Central memory CD8-positive, alpha-beta T cell (primary cell): ENCODE measurements at regions not wholly inside any gene's neighbourhood (a gene's known extent, or its start where the extent isn't known, plus 50 kb on each side); places are given as distances from the start of the nearest gene placed in this dataset.
"Not testable (repeated sequence)": the region's sequence is repeated elsewhere in the genome, so short reads cannot be mapped to it uniquely, and the experiment has no call there.

Experiments used
- ATAC-seq: fragments of 150-1000 bp; cut with Tn5 transposase; replicated peaks from 2 replicates; pipeline ENCODE4 v1.10.0; 2022; ENCODE audit warnings: mild to moderate bottlenecking, moderate FRiP score, moderate number of reproducible peaks; ENCODE audit not compliant: poor library complexity, severe bottlenecking; ENCODE audit errors: extremely low read depth
- DNase-seq, 2 donors: peaks; one replicate each; pipeline ENCODE4 v3.0.0; 2021; ENCODE audit warnings: low spot score in 2 of 2
- H3K27ac Mint-ChIP-seq: one replicate; pipeline ENCODE4 v1.8.0; 2022; ENCODE audit warnings: low read depth, mild to moderate bottlenecking, moderate library complexity, mixed read lengths
- H3K27me3 Mint-ChIP-seq: one replicate; pipeline ENCODE4 v1.8.0; 2022; ENCODE audit warnings: mixed read lengths
- H3K36me3 Mint-ChIP-seq: one replicate; pipeline ENCODE4 v1.8.0; 2022; ENCODE audit warnings: mild to moderate bottlenecking, moderate library complexity, mixed read lengths; ENCODE audit not compliant: insufficient read depth
- H3K4me1 Mint-ChIP-seq: one replicate; pipeline ENCODE4 v1.8.0; 2022; ENCODE audit warnings: mixed read lengths
- H3K4me3 Mint-ChIP-seq: one replicate; pipeline ENCODE4 v1.8.0; 2022; ENCODE audit warnings: mild to moderate bottlenecking, moderate library complexity, mixed read lengths
- H3K9me3 Mint-ChIP-seq: one replicate; pipeline ENCODE4 v1.8.0; 2022; ENCODE audit warnings: mixed read lengths

- DNase-seq (no peak), ATAC-seq (no peak)
- Mint-ChIP-seq H3K36me3 (no peaks in the 10 kb centered on the region), H3K4me3 (no peak overlapping the region), H3K27me3 (no peaks in the 10 kb centered on the region), H3K4me1 (no peaks in the 10 kb centered on the region), H3K9me3 (peaks cover 11% of the 10 kb centered on the region), H3K27ac (no peak overlapping the region)
Observed at GRCh38 chr6:50543666-50544065, 169.7 kb upstream of the TFAP2D start.

DNA sequence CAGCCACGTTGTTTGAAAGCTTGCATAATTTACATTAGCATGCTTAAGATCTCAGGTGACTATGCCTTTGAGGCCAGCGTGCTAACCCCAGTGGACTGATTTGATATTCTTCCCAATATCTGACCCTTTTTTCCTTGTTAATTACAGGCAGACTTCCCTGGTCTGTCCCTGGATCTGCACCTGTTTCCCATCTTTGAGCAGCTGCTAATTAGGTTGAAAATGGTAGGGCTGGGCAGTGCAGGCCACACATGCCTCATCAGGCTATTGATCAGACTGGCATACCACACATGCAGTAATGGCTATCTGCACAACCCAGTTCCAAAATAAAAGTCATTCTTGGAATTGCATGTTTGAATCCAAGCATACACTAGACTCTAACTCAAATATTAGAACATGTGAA, 164.3 kb upstream of the TFAP2D start:
- peaks cover 12% of the 10 kb centered on the region for H3K9me3 Mint-ChIP-seq
- no peak overlapping the region for H3K27ac Mint-ChIP-seq
- DNase-seq (no peak), ATAC-seq (no peak)
- H3K27me3 Mint-ChIP-seq: no peaks in the 10 kb centered on the region
- no peaks in the 10 kb centered on the region for H3K36me3 Mint-ChIP-seq
- no peak overlapping the region for H3K4me3 Mint-ChIP-seq
- H3K4me1 Mint-ChIP-seq: no peaks in the 10 kb centered on the region

DNA sequence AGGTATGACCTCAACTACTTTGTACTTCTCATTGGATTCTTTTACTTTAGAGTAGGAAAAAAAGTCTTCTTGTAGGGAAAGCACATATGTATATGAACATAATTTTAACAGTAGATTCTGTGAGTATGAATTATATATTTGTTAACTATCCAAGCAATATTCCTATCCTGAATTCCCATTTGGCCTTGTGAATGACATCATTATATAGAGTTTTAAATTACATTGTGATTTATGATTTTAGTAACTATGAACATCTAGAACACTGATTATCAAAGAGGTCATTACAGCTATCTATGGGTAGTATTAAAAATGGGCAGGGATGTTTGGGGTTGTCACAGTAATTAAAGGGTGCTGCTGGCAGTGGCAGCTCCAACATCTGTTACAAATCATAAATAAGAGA, 163.9 kb upstream of the TFAP2D start:
- Mint-ChIP-seq H3K27me3 (no peaks in the 10 kb centered on the region), H3K36me3 (no peaks in the 10 kb centered on the region), H3K4me3 (no peak overlapping the region), H3K4me1 (no peaks in the 10 kb centered on the region), H3K27ac (no peak overlapping the region), H3K9me3 (peaks cover 12% of the 10 kb centered on the region)
- DNase-seq (no peak), ATAC-seq (no peak)

- no peak for ATAC-seq
- Mint-ChIP-seq H3K4me3 (no peak overlapping the region), H3K9me3 (peaks cover 17% of the 10 kb centered on the region), H3K4me1 (no peaks in the 10 kb centered on the region), H3K36me3 (no peaks in the 10 kb centered on the region), H3K27me3 (no peaks in the 10 kb centered on the region), H3K27ac (no peak overlapping the region)
- DNase-seq: no peak
Observed at GRCh38 chr6:50555982-50556381, 157.3 kb upstream of the TFAP2D start.

GRCh38 chr6:50565004-50565403, 148.3 kb upstream of the TFAP2D start:
- ATAC-seq (no peak), DNase-seq (no peak)
- no peaks in the 10 kb centered on the region for H3K36me3 Mint-ChIP-seq
- H3K4me3 Mint-ChIP-seq: no peak overlapping the region
- H3K4me1 Mint-ChIP-seq: no peaks in the 10 kb centered on the region
- H3K27ac Mint-ChIP-seq: no peak overlapping the region
- no peaks in the 10 kb centered on the region for H3K27me3 Mint-ChIP-seq
- peaks cover 6% of the 10 kb centered on the region for H3K9me3 Mint-ChIP-seq

GRCh38 chr6:50571230-50571629, 142.1 kb upstream of the TFAP2D start:
- not testable (repeated sequence) for H3K36me3 Mint-ChIP-seq

DNA sequence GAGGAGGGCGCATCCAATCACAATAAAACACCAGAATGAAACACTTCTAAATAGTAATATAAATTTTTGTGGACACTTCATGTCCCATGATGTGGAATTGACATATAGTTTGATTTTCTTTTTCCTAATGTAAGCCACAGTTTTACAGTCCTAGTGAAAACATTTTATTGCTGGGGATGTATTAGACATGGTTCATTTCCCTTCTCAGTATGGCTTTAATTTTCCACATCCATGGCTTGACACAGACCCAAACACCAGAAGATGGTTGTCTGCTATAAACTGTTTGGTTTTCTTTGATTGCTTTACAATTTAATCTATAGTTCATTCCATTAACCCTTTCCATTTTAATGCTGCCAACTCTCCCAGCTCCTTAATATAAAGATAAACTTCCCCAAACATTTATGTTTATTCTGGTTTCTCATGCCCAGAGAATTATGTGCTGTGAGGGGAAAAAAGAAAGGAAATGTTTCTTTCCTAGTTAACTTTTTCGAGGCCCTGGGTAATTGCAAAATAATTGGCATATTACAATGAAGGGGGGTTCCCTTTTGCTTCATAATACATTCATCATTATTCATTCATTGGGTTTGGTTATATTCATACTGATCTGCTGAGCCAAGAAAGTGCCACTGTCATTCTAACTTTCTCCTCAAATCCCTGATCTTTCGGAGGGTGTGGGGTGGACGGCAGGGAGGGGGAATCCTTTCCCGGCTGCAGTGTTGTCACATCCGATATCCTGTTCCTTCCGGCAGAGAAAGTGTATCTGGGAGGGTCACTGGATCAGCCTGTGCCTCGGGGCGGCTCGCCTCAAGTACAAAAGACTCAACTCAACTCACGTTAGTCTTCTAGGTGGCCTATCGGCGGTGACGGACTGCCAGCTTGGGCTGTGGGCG, 127.6 kb upstream of the TFAP2D start:
- no peak overlapping the region for H3K4me3 Mint-ChIP-seq
- H3K36me3 Mint-ChIP-seq: no peaks in the 10 kb centered on the region
- H3K9me3 Mint-ChIP-seq: peaks cover 6% of the 10 kb centered on the region
- ATAC-seq (no peak), DNase-seq (no peak)
- H3K27me3 Mint-ChIP-seq: no peaks in the 10 kb centered on the region
- no peak overlapping the region for H3K27ac Mint-ChIP-seq
- no peaks in the 10 kb centered on the region for H3K4me1 Mint-ChIP-seq

More at GRCh38 chr6:50571230-50571629, 142.1 kb upstream of the TFAP2D start:
- not testable (repeated sequence) for H3K27ac Mint-ChIP-seq, ATAC-seq, H3K27me3 Mint-ChIP-seq, H3K4me3 Mint-ChIP-seq, DNase-seq, H3K4me1 Mint-ChIP-seq
- H3K9me3 Mint-ChIP-seq: peaks cover 14% of the 10 kb centered on the region

- DNase-seq: no peak
- H3K4me1 Mint-ChIP-seq: no peaks in the 10 kb centered on the region
- no peaks in the 10 kb centered on the region for H3K36me3 Mint-ChIP-seq
- peaks cover 4% of the 10 kb centered on the region for H3K9me3 Mint-ChIP-seq
- no peaks in the 10 kb centered on the region for H3K27me3 Mint-ChIP-seq
- no peak overlapping the region for H3K4me3 Mint-ChIP-seq
- no peak for ATAC-seq
- no peak overlapping the region for H3K27ac Mint-ChIP-seq
Observed at GRCh38 chr6:50586331-50586675, 127.0 kb upstream of the TFAP2D start.

- Mint-ChIP-seq H3K36me3 (no peaks in the 10 kb centered on the region), H3K4me3 (no peak overlapping the region), H3K4me1 (no peaks in the 10 kb centered on the region), H3K9me3 (no peaks in the 10 kb centered on the region), H3K27me3 (no peaks in the 10 kb centered on the region), H3K27ac (no peak overlapping the region)
- ATAC-seq (no peak), DNase-seq (no peak)
Observed at GRCh38 chr6:50589751-50590470, 123.4 kb upstream of the TFAP2D start.

DNA sequence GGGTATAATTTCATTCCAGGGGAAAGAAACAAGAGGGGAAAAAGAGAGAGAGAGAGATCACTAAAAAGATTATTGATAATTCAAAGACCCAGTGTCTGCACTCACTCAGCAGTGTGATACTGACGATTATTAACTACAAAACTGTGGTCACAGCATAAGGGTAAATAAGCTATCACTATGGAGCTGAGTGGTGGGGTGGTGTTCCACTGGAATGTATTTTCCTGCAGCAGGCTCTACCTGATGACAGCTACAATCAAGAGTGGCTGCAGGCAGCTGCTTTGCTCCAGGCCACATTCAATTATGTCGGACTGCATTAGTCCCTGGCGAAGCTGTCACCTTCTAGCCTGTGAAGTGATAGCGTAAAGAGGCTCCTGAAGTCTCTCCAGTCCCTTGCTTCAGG, 122.2 kb upstream of the TFAP2D start:
- H3K27me3 Mint-ChIP-seq: no peaks in the 10 kb centered on the region
- H3K27ac Mint-ChIP-seq: no peak overlapping the region
- ATAC-seq (no peak), DNase-seq (no peak)
- no peaks in the 10 kb centered on the region for H3K9me3 Mint-ChIP-seq
- no peaks in the 10 kb centered on the region for H3K36me3 Mint-ChIP-seq
- no peak overlapping the region for H3K4me3 Mint-ChIP-seq
- no peaks in the 10 kb centered on the region for H3K4me1 Mint-ChIP-seq

DNA sequence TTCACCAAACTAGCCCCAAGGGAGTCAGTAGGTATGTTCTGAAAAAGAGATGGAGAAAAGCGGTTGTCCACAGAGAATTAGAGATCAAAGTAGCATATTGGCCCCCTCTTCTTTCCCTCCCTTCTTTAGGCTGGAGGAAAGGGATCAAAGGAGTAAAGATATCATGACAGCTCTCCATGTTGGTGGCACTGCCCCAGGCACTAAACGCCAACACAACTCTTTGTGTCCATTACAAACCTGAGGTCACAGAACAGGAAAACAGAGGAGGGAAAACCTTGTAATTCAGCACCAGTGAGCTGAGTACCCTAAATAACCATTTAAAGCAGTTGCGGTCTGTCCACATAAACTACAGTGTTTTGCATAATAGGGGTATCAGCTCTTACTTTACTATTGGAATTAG, 113.0 kb upstream of the TFAP2D start:
- ATAC-seq (no peak), DNase-seq (no peak)
- Mint-ChIP-seq H3K36me3 (peaks cover 2% of the 10 kb centered on the region), H3K27ac (no peak overlapping the region), H3K27me3 (no peaks in the 10 kb centered on the region), H3K4me1 (no peaks in the 10 kb centered on the region), H3K4me3 (no peak overlapping the region), H3K9me3 (no peaks in the 10 kb centered on the region)

- Mint-ChIP-seq H3K9me3 (no peaks in the 10 kb centered on the region), H3K27ac (no peak overlapping the region), H3K4me3 (no peak overlapping the region), H3K27me3 (no peaks in the 10 kb centered on the region), H3K4me1 (no peaks in the 10 kb centered on the region), H3K36me3 (peaks cover 2% of the 10 kb centered on the region)
- ATAC-seq: no peak
- DNase-seq: no peak
Observed at GRCh38 chr6:50602292-50602691, 111.0 kb upstream of the TFAP2D start.

- Mint-ChIP-seq H3K27ac (no peak overlapping the region), H3K4me3 (no peak overlapping the region), H3K9me3 (peaks cover 6% of the 10 kb centered on the region), H3K36me3 (no peaks in the 10 kb centered on the region), H3K27me3 (no peaks in the 10 kb centered on the region), H3K4me1 (no peaks in the 10 kb centered on the region)
- ATAC-seq: no peak
- DNase-seq: no peak
Observed at GRCh38 chr6:50608421-50608820, 104.9 kb upstream of the TFAP2D start.
